GM23338 (cell line): ENCODE measurements at regions not wholly inside any gene's neighbourhood (a gene's known extent, or its start where the extent isn't known, plus 50 kb on each side); places are given as distances from the start of the nearest gene placed in this dataset.
A peak's percentile ranks its signal among the peaks of the same experiment; 100 is the strongest.

Experiments used
- ATAC-seq: fragments of 200-7000 bp; cut with Tn5 transposase; 3 replicates; pipeline ENCODE4 v1.9.1; 2020
- DNase-seq: peaks from one replicate; pipeline ENCODE4 v3.0.0-alpha.2; 2015; ENCODE audit warnings: low spot score
- H2AFZ ChIP-seq: fragments of 200-600 bp; sonication (generic); 2 replicates; pipeline ENCODE4 v1.8.0; 2016; ENCODE audit warnings: antibody characterized with exemption, mild to moderate bottlenecking, moderate library complexity
- H3F3A ChIP-seq: fragments of 200-600 bp; sonication (generic); replicated peaks from 2 replicates; pipeline ENCODE4 v1.8.0; 2017; ENCODE audit warnings: antibody characterized with exemption, mixed run types, low read depth
- H3K27ac ChIP-seq: fragments of 200-600 bp; sonication (generic); 2 replicates; pipeline ENCODE4 v1.6.1; 2016; ENCODE audit warnings: low read depth
- H3K27me3 ChIP-seq: fragments of 200-600 bp; sonication (generic); 2 replicates; pipeline ENCODE4 v1.8.0; 2016; ENCODE audit warnings: mild to moderate bottlenecking, mixed run types, moderate library complexity; ENCODE audit not compliant: insufficient read depth
- H3K36me3 ChIP-seq: fragments of 200-600 bp; sonication (generic); 2 replicates; pipeline ENCODE4 v1.8.0; 2016; ENCODE audit warnings: mild to moderate bottlenecking; ENCODE audit not compliant: insufficient read depth
- H3K4me1 ChIP-seq: fragments of 200-600 bp; sonication (generic); 2 replicates; pipeline ENCODE4 v1.8.0; 2016; ENCODE audit warnings: mild to moderate bottlenecking, moderate library complexity; ENCODE audit not compliant: insufficient read depth
- H3K4me2 ChIP-seq: fragments of 200-600 bp; sonication (generic); 2 replicates; pipeline ENCODE4 v1.7.1; 2017; ENCODE audit warnings: mixed run types
- H3K4me3 ChIP-seq: fragments of 200-600 bp; sonication (generic); 2 replicates; pipeline ENCODE4 v1.6.1; 2016; ENCODE audit warnings: mixed run types
- H3K79me2 ChIP-seq: fragments of 200-600 bp; sonication (generic); replicated peaks from 2 replicates; pipeline ENCODE4 v1.8.0; 2017; ENCODE audit warnings: mild to moderate bottlenecking; ENCODE audit not compliant: insufficient read depth
- H3K9me2 ChIP-seq: fragments of 200-600 bp; sonication (generic); 2 replicates; pipeline ENCODE4 v1.8.0; 2017; ENCODE audit not compliant: insufficient read depth
- H4K20me1 ChIP-seq: fragments of 200-600 bp; sonication (generic); replicated peaks from 2 replicates; pipeline ENCODE4 v1.8.0; 2017; ENCODE audit warnings: mild to moderate bottlenecking; ENCODE audit not compliant: insufficient read depth
- H3K27ac Mint-ChIP-seq: 2 replicates; pipeline ENCODE4 v1.8.0; 2020; ENCODE audit warnings: inconsistent platforms, mild to moderate bottlenecking, moderate library complexity, mixed read lengths
- H3K27me3 Mint-ChIP-seq: 3 replicates; pipeline ENCODE4 v1.8.0; 2022; ENCODE audit warnings: low read depth, mild to moderate bottlenecking, moderate library complexity, mixed read lengths, inconsistent platforms; ENCODE audit not compliant: insufficient read depth, poor library complexity
- H3K36me3 Mint-ChIP-seq: 3 replicates; pipeline ENCODE4 v1.8.0; 2021; ENCODE audit warnings: low read depth, mild to moderate bottlenecking, inconsistent platforms, moderate library complexity, mixed read lengths
- H3K4me1 Mint-ChIP-seq: 3 replicates; pipeline ENCODE4 v1.8.0; 2020; ENCODE audit warnings: mild to moderate bottlenecking, inconsistent platforms, mixed read lengths
- H3K4me3 Mint-ChIP-seq: 3 replicates; pipeline ENCODE4 v1.8.0; 2021; ENCODE audit warnings: moderate library complexity, mild to moderate bottlenecking, inconsistent platforms, mixed read lengths
- H3K9me3 Mint-ChIP-seq: 3 replicates; pipeline ENCODE4 v1.8.0; 2020; ENCODE audit warnings: moderate library complexity, mild to moderate bottlenecking, inconsistent platforms, mixed read lengths
- CREB1 ChIP-seq: fragments of 250-450 bp; sonication (Bioruptor Pico); IDR thresholded peaks from 2 replicates; pipeline ENCODE4 v1.5.0; 2020; ENCODE audit warnings: low read depth, mild to moderate bottlenecking, moderate library complexity
- EZH2 ChIP-seq: fragments of 200-600 bp; sonication (generic); IDR thresholded peaks from one replicate; pipeline ENCODE4 v1.8.0; 2017; ENCODE audit warnings: antibody characterized with exemption, mild to moderate bottlenecking, low read depth; ENCODE audit not compliant: unreplicated experiment
- EZH2phosphoT487 ChIP-seq: fragments of 200-600 bp; sonication (generic); IDR thresholded peaks from one replicate; pipeline ENCODE4 v1.8.1; 2018; ENCODE audit warnings: antibody characterized with exemption; ENCODE audit not compliant: unreplicated experiment
- JUNB ChIP-seq: IDR thresholded peaks from one replicate; pipeline ENCODE4 v1.6.1; 2016; ENCODE audit warnings: antibody characterized with exemption; ENCODE audit not compliant: unreplicated experiment
- POLR2AphosphoS5 ChIP-seq: IDR thresholded peaks from 2 replicates; pipeline ENCODE4 v1.6.1; 2016; ENCODE audit warnings: antibody characterized with exemption, low read depth
- REST ChIP-seq: IDR thresholded peaks from one replicate; pipeline ENCODE4 v1.6.1; 2018; ENCODE audit warnings: antibody characterized with exemption; ENCODE audit not compliant: unreplicated experiment
- ZNF114 ChIP-seq: fragments of 250-450 bp; sonication (Bioruptor Pico); IDR thresholded peaks from 2 replicates; pipeline ENCODE4 v1.5.0; 2020; ENCODE audit warnings: mild to moderate bottlenecking, moderate library complexity
- ZNF331 ChIP-seq: fragments of 250-450 bp; sonication (Bioruptor Pico); IDR thresholded peaks from 2 replicates; pipeline ENCODE4 v1.5.0; 2020; ENCODE audit warnings: low read depth, mild to moderate bottlenecking, moderate library complexity
- ZNF462 ChIP-seq: fragments of 250-450 bp; sonication (Bioruptor Pico); IDR thresholded peaks from 2 replicates; pipeline ENCODE4 v1.5.0; 2020; ENCODE audit warnings: mild to moderate bottlenecking, moderate library complexity

- no peaks in the 10 kb centered on the region for H3K9me2 ChIP-seq
- Mint-ChIP-seq H3K27ac (peak overlapping the region; percentile 78), H3K36me3 (no peaks in the 10 kb centered on the region), H3K27me3 (no peaks in the 10 kb centered on the region), H3K4me3 (peak overlapping the region; percentile 20; the same call in 1 of the 3 replicates), H3K9me3 (no peaks in the 10 kb centered on the region), H3K4me1 (peaks cover 21% of the 10 kb centered on the region)
- H3K79me2 ChIP-seq: no peaks in the 10 kb centered on the region
- TF ChIP-seq ZNF462 (CRISPR knock-in tag) (peak; percentile 9), EZH2 (no peak), CREB1 (CRISPR knock-in tag) (no peak), ZNF331 (CRISPR knock-in tag) (no peak), JUNB (no peak), POLR2AphosphoS5 (no peak)
- peaks cover 21% of the 10 kb centered on the region for H3K4me1 ChIP-seq
- no peaks in the 10 kb centered on the region for H4K20me1 ChIP-seq
- ATAC-seq (peak; percentile 95), DNase-seq (peak; percentile 75)
- no peaks in the 10 kb centered on the region for H3K27me3 ChIP-seq
- no peak overlapping the region for H3K4me3 ChIP-seq
- no peak overlapping the region for H3K4me2 ChIP-seq
- no peaks in the 10 kb centered on the region for H3F3A ChIP-seq
- peak overlapping the region; percentile 71; the same call in 1 of the 2 replicates for H3K27ac ChIP-seq
- no peaks in the 10 kb centered on the region for H3K36me3 ChIP-seq
- no peak overlapping the region for H2AFZ ChIP-seq
These were observed 219.9 kb upstream of the GRIA4 start for GRCh38 chr11:105389952-105390351.

GRCh38 chr11:105388006-105388405, 221.9 kb upstream of the GRIA4 start:
- H4K20me1 ChIP-seq: no peaks in the 10 kb centered on the region
- ATAC-seq (no peak), DNase-seq (no peak)
- H3F3A ChIP-seq: no peaks in the 10 kb centered on the region
- no peaks in the 10 kb centered on the region for H3K36me3 Mint-ChIP-seq
- H3K4me3 ChIP-seq: no peak overlapping the region
- peaks cover 21% of the 10 kb centered on the region for H3K4me1 Mint-ChIP-seq
- no peaks in the 10 kb centered on the region for H3K27me3 Mint-ChIP-seq
- H3K27ac Mint-ChIP-seq: no peak overlapping the region
- no peaks in the 10 kb centered on the region for H3K79me2 ChIP-seq
- H3K4me3 Mint-ChIP-seq: no peak overlapping the region
- no peaks in the 10 kb centered on the region for H3K9me2 ChIP-seq
- H3K27me3 ChIP-seq: no peaks in the 10 kb centered on the region
- no peak overlapping the region for H3K27ac ChIP-seq
- H3K4me2 ChIP-seq: no peak overlapping the region
- H3K4me1 ChIP-seq: peaks cover 21% of the 10 kb centered on the region
- no peaks in the 10 kb centered on the region for H3K36me3 ChIP-seq
- no peaks in the 10 kb centered on the region for H3K9me3 Mint-ChIP-seq
- H2AFZ ChIP-seq: no peak overlapping the region
- no peak for TF ChIP-seq ZNF114 (CRISPR knock-in tag)
- TF ChIP-seq REST: no peak
- TF ChIP-seq EZH2phosphoT487: no peak
